Coronary artery (tissue), 2 donors: ENCODE measurements at regions not wholly inside any gene's neighbourhood (a gene's known extent, or its start where the extent isn't known, plus 50 kb on each side); places are given as distances from the start of the nearest gene placed in this dataset.

Experiments used
- DNase-seq: peaks from one replicate; pipeline ENCODE4 v3.0.0-alpha.2; 2017; ENCODE audit warnings: low spot score
- H3K27ac ChIP-seq, 2 donors: fragments of 200-600 bp; sonication (generic); one replicate each; pipeline ENCODE4 v1.5.1; 2016 to 2019
- H3K4me3 ChIP-seq: fragments of 200-600 bp; sonication (generic); 2 replicates; pipeline ENCODE4 v1.5.1; 2016; ENCODE audit warnings: mild to moderate bottlenecking, moderate library complexity
- CTCF ChIP-seq: fragments of 200-600 bp; sonication (generic); IDR thresholded peaks from one replicate; pipeline ENCODE4 v1.5.1; 2019; ENCODE audit warnings: antibody characterized with exemption

DNA sequence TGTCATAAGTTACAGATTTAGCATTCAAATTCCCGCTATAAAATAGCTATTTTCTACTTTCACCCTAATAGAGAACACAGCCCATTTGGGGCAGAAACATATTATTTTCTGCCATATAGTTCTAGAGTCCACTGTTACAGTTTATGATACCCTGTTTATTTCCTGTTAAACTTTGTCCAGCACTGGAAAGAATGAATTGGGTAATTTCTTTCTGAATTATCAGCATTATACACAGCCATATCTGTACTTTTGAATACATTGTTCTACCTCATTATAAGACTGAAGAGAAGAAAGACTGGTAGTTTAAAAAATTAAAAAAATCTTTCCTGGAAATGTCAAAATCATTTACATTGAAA is 332.1 kb downstream of the DIRAS2 start:
- TF ChIP-seq CTCF = no peak
- Histone ChIP-seq H3K4me3 (no peak overlapping the region), H3K27ac (no peak overlapping the region)
- DNase-seq = no peak

- no peak for DNase-seq
- H3K4me3 ChIP-seq = no peak overlapping the region
- TF ChIP-seq CTCF = no peak
- no peak overlapping the region for H3K27ac ChIP-seq
These were observed 330.8 kb downstream of the DIRAS2 start for GRCh38 chr9:90311811-90312210.

DNA sequence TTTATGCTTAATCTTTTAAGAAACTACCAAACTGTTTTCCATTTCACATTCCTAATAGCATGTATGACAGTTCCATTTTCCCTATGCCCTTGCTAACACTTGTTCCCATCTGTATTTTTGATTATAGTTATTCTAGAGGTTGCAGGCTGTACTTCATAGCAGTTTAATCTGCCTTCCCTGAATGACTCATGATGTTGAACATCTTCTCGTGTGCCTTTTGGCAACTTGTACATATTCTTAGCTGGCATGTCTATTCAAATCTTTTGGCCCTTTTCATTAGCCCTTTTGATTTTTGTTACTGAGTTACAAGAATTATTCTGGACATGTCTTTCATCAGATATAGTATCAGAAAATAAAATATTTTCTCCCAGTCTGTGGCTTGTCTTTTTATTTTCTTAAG is 320.3 kb downstream of the DIRAS2 start:
- DNase-seq = no peak
- Histone ChIP-seq H3K27ac (no peak overlapping the region), H3K4me3 (no peak overlapping the region)
- no peak for TF ChIP-seq CTCF

GRCh38 chr9:90325913-90326653 is 316.5 kb downstream of the DIRAS2 start:
- no peak for DNase-seq
- no peak for TF ChIP-seq CTCF
- Histone ChIP-seq H3K27ac (no peak overlapping the region), H3K4me3 (no peak overlapping the region)

GRCh38 chr9:90330231-90330630 is 312.4 kb downstream of the DIRAS2 start:
- H3K27ac ChIP-seq = no peak overlapping the region
- no peak for DNase-seq
- no peak overlapping the region for H3K4me3 ChIP-seq
- TF ChIP-seq CTCF = no peak

DNA sequence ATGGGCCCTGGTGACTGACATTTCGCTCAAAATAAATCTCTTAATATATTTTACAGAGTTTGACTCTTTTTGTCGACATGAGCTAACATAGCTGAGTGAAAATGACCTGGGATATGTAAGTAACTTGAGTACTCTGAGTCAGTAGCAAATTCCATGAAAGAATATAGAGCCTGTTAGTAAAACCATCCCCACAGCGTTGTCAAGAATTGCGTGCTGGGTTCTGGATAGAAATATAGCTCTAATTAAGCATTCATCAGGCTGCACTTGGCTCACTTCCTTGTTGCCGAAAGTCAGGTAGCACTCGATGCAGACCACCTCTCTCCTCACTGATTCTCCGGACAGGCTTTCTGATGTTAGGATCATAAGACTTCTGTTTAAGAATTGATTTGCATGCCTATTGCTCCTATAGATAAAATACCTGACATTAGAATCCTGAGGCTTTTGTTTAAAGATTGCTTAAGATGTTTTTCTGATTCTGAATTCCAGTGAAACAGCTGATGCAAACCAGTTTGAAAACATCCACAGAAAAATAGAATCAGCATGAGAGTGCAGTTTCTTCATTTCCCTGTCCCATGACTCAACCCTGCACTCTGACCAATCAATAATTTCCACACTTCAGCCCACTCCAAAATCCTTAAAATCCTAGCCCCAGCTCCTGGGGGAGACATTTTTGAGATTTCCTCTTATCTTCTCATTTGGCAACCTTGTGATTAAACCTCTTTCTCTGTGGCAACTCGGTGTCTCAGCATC is 310.6 kb downstream of the DIRAS2 start:
- no peak for TF ChIP-seq CTCF
- Histone ChIP-seq H3K4me3 (no peak overlapping the region), H3K27ac (no peak overlapping the region)
- DNase-seq = no peak

DNA sequence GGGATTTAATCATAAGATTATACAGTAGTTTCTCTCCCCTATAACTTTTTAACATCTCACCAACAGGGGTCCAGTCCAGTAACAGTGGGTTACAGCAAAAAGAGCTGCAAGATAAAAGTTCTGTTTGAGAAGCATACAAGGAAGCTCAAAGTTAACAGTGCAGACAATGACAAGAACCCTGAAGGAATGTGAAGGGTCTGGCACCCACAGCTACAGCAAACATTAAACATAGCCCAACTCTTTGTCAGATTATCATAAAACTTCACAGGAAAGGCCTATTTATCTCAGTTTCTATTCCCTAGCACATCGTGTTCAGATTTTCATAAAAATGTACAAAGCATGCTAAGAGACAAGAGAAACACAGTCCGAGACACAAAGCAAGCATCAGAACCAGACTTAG is 309.4 kb downstream of the DIRAS2 start:
- Histone ChIP-seq H3K27ac (no peak overlapping the region), H3K4me3 (no peak overlapping the region)
- TF ChIP-seq CTCF = no peak
- no peak for DNase-seq
